NT2/D1 (cell line): ENCODE measurements at regions not wholly inside any gene's neighbourhood (a gene's known extent, or its start where the extent isn't known, plus 50 kb on each side); places are given as distances from the start of the nearest gene placed in this dataset.
"Not testable (repeated sequence)": the region's sequence is repeated elsewhere in the genome, so short reads cannot be mapped to it uniquely, and the experiment has no call there.

Experiments used
- DNase-seq: peaks from one replicate; pipeline ENCODE4 v3.0.0-alpha.2; 2011; ENCODE audit warnings: low read depth, low spot score
- H3K27me3 ChIP-seq: 2 replicates; pipeline ENCODE4 v1.6.0; 2011; ENCODE audit warnings: mild to moderate bottlenecking; ENCODE audit not compliant: insufficient read length, insufficient read depth
- H3K36me3 ChIP-seq: 2 replicates; pipeline ENCODE4 v1.6.1; 2011; ENCODE audit warnings: mild to moderate bottlenecking, low read length, mixed read lengths; ENCODE audit not compliant: insufficient read depth, insufficient read length
- H3K4me1 ChIP-seq: 2 replicates; pipeline ENCODE4 v1.5.1; 2011; ENCODE audit not compliant: insufficient read depth, insufficient read length
- H3K4me3 ChIP-seq: 2 replicates; pipeline ENCODE4 v1.5.1; 2011; ENCODE audit warnings: low read depth; ENCODE audit not compliant: insufficient read length
- H3K9ac ChIP-seq: 2 replicates; pipeline ENCODE4 v1.6.0; 2011; ENCODE audit warnings: low read depth; ENCODE audit not compliant: insufficient read length
- H3K9me3 ChIP-seq: 2 replicates; pipeline ENCODE4 v1.5.1; 2011; ENCODE audit warnings: mild to moderate bottlenecking, low read length; ENCODE audit not compliant: insufficient read depth
- SUZ12 ChIP-seq: IDR thresholded peaks from 2 replicates; pipeline ENCODE4 v1.6.1; 2011; ENCODE audit not compliant: insufficient read length, insufficient read depth; ENCODE audit errors: extremely low read depth
- YY1 ChIP-seq: IDR thresholded peaks from 2 replicates; pipeline ENCODE4 v1.6.1; 2011; ENCODE audit not compliant: insufficient read length, insufficient read depth
- ZNF274 ChIP-seq: IDR thresholded peaks from 2 replicates; pipeline ENCODE4 v1.6.1; 2011; ENCODE audit warnings: mild to moderate bottlenecking, low read depth, low read length

GRCh38 chr1:173365341-173365740, 111.8 kb upstream of the PRDX6 start:
- Histone ChIP-seq H3K9ac (no peak overlapping the region), H3K36me3 (no peaks in the 10 kb centered on the region), H3K9me3 (no peaks in the 10 kb centered on the region), H3K27me3 (no peaks in the 10 kb centered on the region), H3K4me1 (no peaks in the 10 kb centered on the region), H3K4me3 (no peak overlapping the region)
- TF ChIP-seq YY1 (no peak), ZNF274 (no peak), SUZ12 (no peak)
- no peak for DNase-seq

- Histone ChIP-seq H3K9ac (no peak overlapping the region), H3K27me3 (no peaks in the 10 kb centered on the region), H3K4me1 (no peaks in the 10 kb centered on the region), H3K9me3 (no peaks in the 10 kb centered on the region), H3K4me3 (no peak overlapping the region), H3K36me3 (no peaks in the 10 kb centered on the region)
- DNase-seq = no peak
- TF ChIP-seq ZNF274 (no peak), SUZ12 (no peak)
Measured at GRCh38 chr1:173367136-173367535, 110.0 kb upstream of the PRDX6 start.

- not testable (repeated sequence) for H3K9ac ChIP-seq, H3K4me1 ChIP-seq, H3K36me3 ChIP-seq, H3K4me3 ChIP-seq, DNase-seq, H3K27me3 ChIP-seq
- H3K9me3 ChIP-seq = peaks cover 12% of the 10 kb centered on the region
Measured at GRCh38 chr1:173370586-173370985, 106.5 kb upstream of the PRDX6 start.

- not testable (repeated sequence) for DNase-seq, H3K4me1 ChIP-seq, H3K27me3 ChIP-seq, H3K9ac ChIP-seq, H3K36me3 ChIP-seq, H3K4me3 ChIP-seq
- peaks cover 22% of the 10 kb centered on the region for H3K9me3 ChIP-seq
Measured at GRCh38 chr1:173376065-173376464, 101.1 kb upstream of the PRDX6 start.

GRCh38 chr1:173377266-173377665, 99.9 kb upstream of the PRDX6 start:
- Histone ChIP-seq H3K4me1 (no peaks in the 10 kb centered on the region), H3K36me3 (no peaks in the 10 kb centered on the region), H3K27me3 (no peaks in the 10 kb centered on the region), H3K9me3 (peaks cover 22% of the 10 kb centered on the region), H3K9ac (no peak overlapping the region), H3K4me3 (no peak overlapping the region)
- TF ChIP-seq ZNF274 (no peak), SUZ12 (no peak), YY1 (no peak)
- no peak for DNase-seq

- Histone ChIP-seq H3K9me3 (no peaks in the 10 kb centered on the region), H3K27me3 (no peaks in the 10 kb centered on the region), H3K36me3 (no peaks in the 10 kb centered on the region), H3K4me1 (no peaks in the 10 kb centered on the region), H3K9ac (no peak overlapping the region), H3K4me3 (no peak overlapping the region)
- no peak for TF ChIP-seq ZNF274
- no peak for TF ChIP-seq SUZ12
- no peak for TF ChIP-seq YY1
- DNase-seq = no peak
Measured at GRCh38 chr1:173383351-173383750, 93.8 kb upstream of the PRDX6 start.

- H3K27me3 ChIP-seq = no peaks in the 10 kb centered on the region
- no peak for TF ChIP-seq ZNF274
- no peak for TF ChIP-seq YY1
- TF ChIP-seq SUZ12 = no peak
- H3K4me1 ChIP-seq = no peaks in the 10 kb centered on the region
- no peak overlapping the region for H3K9ac ChIP-seq
- no peaks in the 10 kb centered on the region for H3K9me3 ChIP-seq
- no peaks in the 10 kb centered on the region for H3K36me3 ChIP-seq
- no peak overlapping the region for H3K4me3 ChIP-seq
- no peak for DNase-seq
Measured at GRCh38 chr1:173388352-173388751, 88.8 kb upstream of the PRDX6 start.

- Histone ChIP-seq H3K27me3 (no peaks in the 10 kb centered on the region), H3K4me1 (no peaks in the 10 kb centered on the region), H3K4me3 (no peak overlapping the region), H3K9me3 (peaks cover 5% of the 10 kb centered on the region; the same call in 1 of the 2 replicates), H3K36me3 (no peaks in the 10 kb centered on the region), H3K9ac (no peak overlapping the region)
- no peak for DNase-seq
- TF ChIP-seq SUZ12 (no peak), YY1 (no peak), ZNF274 (no peak)
Measured at GRCh38 chr1:173392895-173393658, 84.1 kb upstream of the PRDX6 start.
